ENCODE measurements at regions not wholly inside any gene's neighbourhood (a gene's known extent, or its start where the extent isn't known, plus 50 kb on each side); places are given as distances from the start of the nearest gene placed in this dataset.

GRCh38 chr6:113434641-113435040 is 422.5 kb upstream of the MARCKS start:
- DNase-seq: no peak

- no peak for DNase-seq
Observed at GRCh38 chr6:113437566-113437965, 419.6 kb upstream of the MARCKS start.

- DNase-seq: no peak
Observed at GRCh38 chr6:113439866-113440265, 417.3 kb upstream of the MARCKS start.

- no peak for DNase-seq
Observed at GRCh38 chr6:113442040-113442439, 415.1 kb upstream of the MARCKS start.

- no peak for DNase-seq
Observed at GRCh38 chr6:113445201-113445600, 411.9 kb upstream of the MARCKS start.

GRCh38 chr6:113447088-113447831 is 409.9 kb upstream of the MARCKS start:
- DNase-seq: no peak

GRCh38 chr6:113449051-113449450 is 408.1 kb upstream of the MARCKS start:
- DNase-seq: no peak

GRCh38 chr6:113450061-113450465 is 407.1 kb upstream of the MARCKS start:
- DNase-seq: no peak

GRCh38 chr6:113451049-113451448 is 406.1 kb upstream of the MARCKS start:
- DNase-seq: no peak

GRCh38 chr6:113457198-113457597 is 399.9 kb upstream of the MARCKS start:
- DNase-seq: peak; percentile 46

- no peak for DNase-seq
Observed at GRCh38 chr6:113457751-113458150, 399.4 kb upstream of the MARCKS start.

- no peak for DNase-seq
Observed at GRCh38 chr6:113458368-113459010, 398.7 kb upstream of the MARCKS start.

- no peak for DNase-seq
Observed at GRCh38 chr6:113461153-113461932, 395.8 kb upstream of the MARCKS start.

- DNase-seq: no peak
Observed at GRCh38 chr6:113464536-113464935, 392.6 kb upstream of the MARCKS start.

- DNase-seq: no peak
Observed at GRCh38 chr6:113464960-113465359, 392.2 kb upstream of the MARCKS start.

GRCh38 chr6:113466526-113466925 is 390.6 kb upstream of the MARCKS start:
- no peak for DNase-seq

- DNase-seq: no peak
Observed at GRCh38 chr6:113475392-113475791, 381.8 kb upstream of the MARCKS start.

GRCh38 chr6:113476937-113477839 is 380.0 kb upstream of the MARCKS start:
- no peak for DNase-seq

- DNase-seq: no peak
Observed at GRCh38 chr6:113480616-113481015, 376.5 kb upstream of the MARCKS start.

- no peak for DNase-seq
Observed at GRCh38 chr6:113481458-113481857, 375.7 kb upstream of the MARCKS start.

GRCh38 chr6:113481910-113482309 is 375.2 kb upstream of the MARCKS start:
- DNase-seq: no peak

GRCh38 chr6:113482771-113483170 is 374.4 kb upstream of the MARCKS start:
- DNase-seq: no peak

- DNase-seq: no peak
Observed at GRCh38 chr6:113486199-113486598, 370.9 kb upstream of the MARCKS start.
